HL-60 (cell line): ENCODE measurements at regions not wholly inside any gene's neighbourhood (a gene's known extent, or its start where the extent isn't known, plus 50 kb on each side); places are given as distances from the start of the nearest gene placed in this dataset.

ENCODE experiments used
- CTCF ChIP-seq: IDR thresholded peaks from one replicate; pipeline ENCODE4 v1.5.1; 2011; ENCODE audit warnings: low read length, control low read depth, inconsistent platforms; ENCODE audit not compliant: insufficient read depth
- GABPA ChIP-seq: IDR thresholded peaks from 2 replicates; pipeline ENCODE4 v1.6.1; 2012; ENCODE audit warnings: low read depth
- POLR2AphosphoS5 ChIP-seq: IDR thresholded peaks from 2 replicates; pipeline ENCODE4 v1.6.1; 2012; ENCODE audit warnings: low read depth
- REST ChIP-seq: IDR thresholded peaks from 2 replicates; pipeline ENCODE4 v1.6.1; 2012; ENCODE audit warnings: low read depth; ENCODE audit not compliant: insufficient replicate concordance

GRCh38 chr2:349390-349789 is 61.5 kb upstream of the ALKAL2 start:
- TF ChIP-seq CTCF (no peak), POLR2AphosphoS5 (no peak), GABPA (no peak), REST (no peak)
